MM.1S (cell line): ENCODE measurements at regions not wholly inside any gene's neighbourhood (a gene's known extent, or its start where the extent isn't known, plus 50 kb on each side); places are given as distances from the start of the nearest gene placed in this dataset.

Experiments
- CTCF ChIP-seq: fragments of 300-600 bp; sonication (generic); IDR thresholded peaks from 2 replicates; pipeline ENCODE4 v1.5.1; 2016; ENCODE audit warnings: antibody characterized with exemption, low read length, mixed read lengths
- EZH2 ChIP-seq: fragments of 300-600 bp; sonication (generic); optimal IDR thresholded peaks from 2 replicates; pipeline ENCODE3; 2017; ENCODE audit warnings: low read depth, mild to moderate bottlenecking, antibody characterized with exemption, low read length, mixed read lengths

GRCh38 chr3:69441732-69442131, 55.8 kb upstream of the FRMD4B start:
- TF ChIP-seq CTCF (no peak), EZH2 (no peak)
